ENCODE measurements at regions not wholly inside any gene's neighbourhood (a gene's known extent, or its start where the extent isn't known, plus 50 kb on each side); places are given as distances from the start of the nearest gene placed in this dataset.

- DNase-seq (ENCODE audit: low spot score) = peak; percentile 4
These were observed 151.7 kb upstream of the ITGA4 start for GRCh38 chr2:181305301-181306123.

DNA sequence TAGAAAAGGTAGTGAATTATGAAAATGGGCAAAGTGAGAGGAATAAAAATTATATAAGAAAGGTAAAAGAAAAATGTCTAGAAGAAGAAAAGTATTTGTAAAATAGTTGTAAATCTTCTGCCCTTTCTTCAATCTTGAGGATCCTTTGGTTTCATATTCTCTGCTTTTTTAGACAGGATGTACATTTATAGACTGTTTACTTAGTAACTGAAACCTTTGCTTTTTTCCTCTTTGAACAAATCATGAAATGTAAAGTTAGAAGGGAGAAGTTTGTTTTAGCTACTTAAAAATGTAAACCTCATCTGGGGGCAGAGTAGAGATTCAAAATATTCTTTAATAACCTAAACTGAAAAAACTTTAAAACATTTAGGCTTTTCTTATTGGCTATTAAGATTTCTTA is 150.4 kb upstream of the ITGA4 start:
- DNase-seq (ENCODE audit: low spot score) = no peak

DNA sequence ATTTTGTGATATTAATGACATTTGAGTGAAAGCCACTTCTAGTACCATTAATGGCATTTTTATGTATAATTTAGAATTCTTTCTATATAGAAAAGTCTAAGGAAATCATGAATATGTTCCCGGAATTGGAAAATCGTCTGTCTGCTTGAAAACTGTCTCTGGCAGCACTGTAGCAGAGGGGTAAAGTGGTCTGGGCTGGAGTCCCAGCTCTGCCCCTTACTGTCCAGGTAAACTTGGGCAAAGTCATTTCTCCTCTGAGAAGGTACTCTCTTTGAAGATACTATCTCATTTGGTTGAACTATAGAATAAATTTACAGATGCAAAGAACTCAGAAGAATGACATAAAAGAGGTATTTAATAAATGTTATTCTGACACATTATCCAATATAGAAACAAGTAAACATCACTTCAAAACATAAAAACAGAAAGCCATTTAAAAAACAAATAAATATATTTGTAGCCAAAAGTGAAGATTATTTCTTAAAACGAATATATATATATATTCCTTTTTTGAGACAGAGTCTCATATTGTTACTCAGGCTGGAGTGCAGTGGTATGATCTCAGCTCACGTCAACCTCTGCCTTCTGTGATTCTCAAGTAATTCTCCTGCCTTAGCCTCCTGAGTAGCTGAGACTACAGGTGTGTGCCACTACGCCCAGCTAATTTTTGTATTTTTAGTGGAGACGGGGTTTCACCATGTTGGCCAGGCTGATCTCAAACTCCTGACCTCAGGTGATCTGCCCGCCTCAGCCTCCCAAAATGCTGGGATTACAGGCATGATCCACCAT is 149.8 kb upstream of the ITGA4 start:
- no peak for DNase-seq (ENCODE audit: low spot score)

DNA sequence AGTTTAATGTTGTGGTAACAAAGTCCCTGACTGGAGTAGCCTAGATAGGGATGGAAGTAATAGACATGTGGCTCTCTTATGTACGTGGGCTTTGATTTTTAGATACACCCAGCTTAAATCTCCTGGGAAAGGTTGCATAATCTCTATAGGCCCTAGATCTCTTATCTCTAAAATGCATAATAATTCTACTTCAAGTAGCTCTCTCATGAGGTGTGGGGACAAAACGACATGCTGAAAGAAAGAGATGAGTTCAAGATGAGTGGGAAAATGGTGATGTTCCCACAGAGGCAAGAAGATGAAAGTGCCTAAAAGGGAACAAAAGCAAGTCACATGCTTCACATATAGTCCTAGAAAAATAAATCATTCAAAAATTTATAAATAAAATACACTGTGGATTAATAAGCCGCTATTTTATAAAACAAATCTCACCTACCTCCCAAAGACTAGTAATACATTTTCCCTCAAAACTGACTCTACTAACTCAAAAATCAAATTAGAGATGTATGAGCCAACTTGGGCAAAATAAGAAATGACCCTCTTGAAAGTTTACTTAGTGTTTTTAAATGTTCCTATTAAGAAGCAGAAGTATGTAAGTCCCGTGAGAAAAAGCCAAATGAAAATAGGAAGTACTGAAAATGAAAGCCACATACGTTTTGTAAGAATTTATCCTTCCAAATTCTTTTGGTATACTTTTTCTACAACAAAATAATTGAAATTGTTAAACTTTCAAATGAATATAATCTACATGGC is 148.2 kb upstream of the ITGA4 start:
- DNase-seq (ENCODE audit: low spot score) = no peak

GRCh38 chr2:181309586-181309985 is 147.6 kb upstream of the ITGA4 start:
- no peak for DNase-seq (ENCODE audit: low spot score)

GRCh38 chr2:181310967-181311366 is 146.2 kb upstream of the ITGA4 start:
- DNase-seq (ENCODE audit: low spot score) = no peak

- DNase-seq (ENCODE audit: low spot score) = no peak
These were observed 145.3 kb upstream of the ITGA4 start for GRCh38 chr2:181311837-181312236.

DNA sequence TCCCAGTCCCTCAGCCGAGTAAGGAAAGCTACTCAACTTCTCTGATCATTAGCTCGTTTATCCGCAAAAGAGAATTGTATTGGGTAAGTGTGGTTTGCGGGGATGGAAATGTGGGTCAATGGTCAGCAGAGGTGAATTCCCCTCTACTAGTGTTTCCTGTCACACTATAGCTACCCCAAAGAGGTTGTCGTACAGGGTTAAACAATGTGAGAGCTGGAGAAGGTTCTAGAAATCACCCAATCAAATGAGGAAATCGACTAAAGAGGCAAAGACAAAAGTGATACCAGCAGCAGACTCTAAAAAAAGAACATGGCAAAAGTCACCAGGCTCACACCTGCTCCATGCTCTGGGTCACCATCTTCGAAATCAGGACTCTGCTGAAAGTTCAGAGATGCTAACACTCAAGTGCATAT is 144.7 kb upstream of the ITGA4 start:
- DNase-seq (ENCODE audit: low spot score) = no peak

GRCh38 chr2:181313845-181314244 is 143.3 kb upstream of the ITGA4 start:
- no peak for DNase-seq (ENCODE audit: low spot score)

DNA sequence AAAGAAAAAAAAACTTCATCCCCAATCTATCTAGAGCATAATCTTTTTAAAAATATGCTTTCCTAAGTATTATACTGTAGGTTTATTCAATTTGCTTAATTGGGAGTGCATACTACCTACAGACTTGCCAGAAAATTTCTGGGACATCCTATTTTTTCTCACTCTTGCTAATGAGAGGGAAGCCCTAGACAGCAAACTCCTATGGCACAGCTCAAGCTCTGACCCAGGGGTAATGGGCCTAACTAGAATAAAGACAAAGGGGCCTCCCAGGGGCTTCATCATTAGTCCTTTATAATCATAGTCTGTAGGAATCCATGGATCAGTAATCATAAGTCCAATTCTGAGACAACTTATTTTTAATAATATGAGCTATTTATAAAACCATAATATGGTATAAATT is 142.6 kb upstream of the ITGA4 start:
- no peak for DNase-seq (ENCODE audit: low spot score)

GRCh38 chr2:181317511-181317910 is 139.7 kb upstream of the ITGA4 start:
- no peak for DNase-seq (ENCODE audit: low spot score)

- DNase-seq (ENCODE audit: low spot score) = no peak
These were observed 138.5 kb upstream of the ITGA4 start for GRCh38 chr2:181318504-181319280.

DNA sequence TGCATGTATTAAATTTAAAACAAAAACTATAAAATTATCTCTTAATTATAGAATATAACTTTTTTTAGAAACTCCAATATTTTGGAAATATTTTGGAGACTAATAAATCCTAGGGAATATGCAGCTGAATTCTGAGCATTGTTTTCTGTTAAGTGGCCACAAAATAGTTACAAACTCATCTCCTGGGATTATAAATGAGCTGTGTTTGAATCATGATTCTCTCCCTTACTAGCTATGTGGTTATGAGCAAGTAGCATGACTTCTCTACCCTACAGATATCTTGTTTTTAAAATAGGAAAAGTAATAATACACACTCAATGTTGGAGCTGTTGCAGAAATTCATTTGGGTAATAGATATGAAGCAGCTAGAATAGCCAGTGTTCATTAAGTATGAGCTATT is 137.9 kb upstream of the ITGA4 start:
- no peak for DNase-seq (ENCODE audit: low spot score)

DNA sequence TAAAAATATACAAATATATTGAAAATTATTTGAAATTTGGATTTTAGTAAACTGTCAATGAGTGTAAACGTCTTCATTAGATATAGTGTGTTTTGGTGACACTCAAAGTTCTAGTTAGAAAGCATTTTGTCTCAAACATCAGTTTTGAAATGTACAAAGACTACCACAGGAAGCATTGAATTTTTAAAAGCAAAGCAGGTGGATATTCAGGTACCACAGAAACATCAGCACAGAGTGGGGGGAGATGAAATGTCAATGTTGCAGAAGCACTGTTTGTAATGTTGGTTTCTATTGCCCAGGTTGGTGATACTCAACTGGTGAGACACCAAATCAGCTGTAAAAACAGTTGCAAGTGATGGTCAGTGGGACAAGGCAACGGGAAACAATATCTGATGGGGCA is 136.5 kb upstream of the ITGA4 start:
- no peak for DNase-seq (ENCODE audit: low spot score)

GRCh38 chr2:181324912-181325311 is 132.3 kb upstream of the ITGA4 start:
- no peak for DNase-seq (ENCODE audit: low spot score)

DNA sequence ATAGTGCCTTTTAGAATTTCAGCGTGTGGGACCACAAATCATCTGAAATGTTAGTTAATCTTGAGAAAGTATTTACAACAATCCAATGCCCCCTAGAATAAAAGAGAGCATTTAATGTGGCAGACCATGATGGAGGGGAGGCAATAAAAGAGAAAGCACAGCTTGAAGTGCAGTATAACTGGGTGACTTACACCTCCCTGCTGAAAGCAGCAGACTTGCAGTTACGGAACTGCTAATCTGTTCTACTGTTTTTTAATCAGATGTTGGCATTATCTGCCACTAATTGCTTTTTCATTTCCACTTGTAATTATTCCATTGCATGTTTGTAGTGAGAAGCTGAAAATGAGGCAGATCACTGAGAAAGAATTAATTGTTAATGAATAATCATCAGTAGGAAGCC is 130.5 kb upstream of the ITGA4 start:
- no peak for DNase-seq (ENCODE audit: low spot score)

DNA sequence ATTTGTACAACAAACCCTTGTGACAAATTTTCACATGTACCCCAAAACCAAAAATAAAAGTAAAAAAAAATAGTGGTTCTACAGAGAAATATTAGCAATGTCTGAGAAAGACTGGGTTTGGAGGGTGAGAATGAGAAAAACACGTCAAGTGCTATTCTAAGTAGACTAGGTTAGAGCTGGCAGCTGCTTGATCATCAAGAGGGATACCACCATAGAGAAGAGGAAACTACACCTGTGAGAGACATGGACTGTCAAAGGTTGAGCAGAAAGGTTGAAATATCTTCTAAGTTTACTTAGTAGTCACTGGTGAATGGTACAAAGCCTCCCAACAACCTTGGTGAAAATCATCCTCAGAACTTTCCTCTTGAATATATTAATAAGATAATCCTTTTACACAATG is 126.9 kb upstream of the ITGA4 start:
- DNase-seq (ENCODE audit: low spot score) = no peak

DNA sequence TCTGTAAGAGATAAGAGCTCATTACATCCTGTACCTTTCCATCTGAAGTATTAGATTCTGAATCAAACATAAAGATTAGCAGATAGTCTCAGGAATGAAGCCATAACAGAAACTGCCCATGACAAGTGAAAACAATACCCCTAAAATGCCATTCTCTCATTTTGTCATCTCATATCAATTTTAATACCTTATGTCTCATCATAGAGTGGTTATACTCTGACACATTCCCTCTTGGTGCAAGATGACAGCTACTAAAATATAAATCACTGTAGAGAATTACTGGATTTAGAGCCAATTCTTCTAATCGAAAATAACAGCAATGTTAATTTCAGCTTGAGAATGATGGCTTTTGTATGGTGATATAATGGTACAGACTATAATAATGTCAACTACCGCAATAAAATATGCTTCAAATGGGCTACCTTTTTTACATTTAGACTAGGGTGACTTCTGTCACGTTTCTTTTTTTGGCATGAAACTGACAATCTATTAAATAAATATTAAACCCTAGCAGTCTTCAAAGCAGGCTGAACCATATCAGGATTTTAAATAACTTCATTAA is 125.1 kb upstream of the ITGA4 start:
- DNase-seq (ENCODE audit: low spot score) = no peak

DNA sequence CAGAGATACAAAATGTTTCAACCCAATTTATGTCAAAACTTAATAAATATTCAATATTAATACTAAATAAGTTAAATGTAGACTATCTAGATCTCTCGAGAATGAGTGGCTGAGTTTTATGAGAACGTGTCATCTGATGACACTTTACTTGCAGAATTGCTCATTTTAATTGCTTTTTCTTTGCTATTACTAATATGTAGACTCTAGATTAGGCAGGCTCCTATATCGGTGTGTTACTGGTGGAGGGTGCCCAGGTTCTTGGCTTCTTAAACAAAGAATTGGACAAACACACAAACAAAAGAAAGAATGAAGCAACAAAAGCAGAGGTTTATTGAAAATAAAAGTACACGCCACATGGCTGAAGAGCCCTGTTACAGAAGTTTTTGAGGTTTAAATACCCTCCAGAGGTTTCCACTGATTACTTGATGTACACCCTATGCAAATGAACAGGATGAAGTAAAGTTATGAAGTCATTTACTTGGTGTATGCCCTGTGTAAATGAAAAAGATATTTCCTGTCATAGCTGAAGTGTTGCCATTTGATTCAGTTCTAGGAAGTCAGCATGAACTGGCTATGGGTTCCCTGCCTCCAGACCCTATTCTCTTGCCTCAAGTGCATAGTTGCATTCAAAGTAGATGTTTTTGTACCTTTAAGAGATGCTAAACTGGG is 122.9 kb upstream of the ITGA4 start:
- no peak for DNase-seq (ENCODE audit: low spot score)

GRCh38 chr2:181340891-181341290 is 116.3 kb upstream of the ITGA4 start:
- DNase-seq (ENCODE audit: low spot score) = no peak
